HCT116 (cell line): ENCODE measurements at regions not wholly inside any gene's neighbourhood (a gene's known extent, or its start where the extent isn't known, plus 50 kb on each side); places are given as distances from the start of the nearest gene placed in this dataset.

Source experiments
- ATAC-seq: fragments of 200-7000 bp; cut with Tn5 transposase; 2 replicates; pipeline ENCODE4 v1.9.1; 2020; ENCODE audit warnings: mild to moderate bottlenecking, moderate library complexity
- BruUV-seq: library from RNA; stranded (reverse); fragments of 400-500 nt; replicated peaks from 2 replicates; lab custom pipeline; 2021; lab: Mats Ljungman, UMichigan
- CTCF ChIA-PET: fragments of 300-600 bp; sonication (Branson Sonifier 250); formaldehyde crosslinking; loops from one replicate; lab custom pipeline; 2021; ENCODE audit warnings: antibody characterized with exemption; lab: Charles Lee
- POLR2A ChIA-PET: fragments of 300-600, 350-600 bp; sonication (Branson Sonifier 250); formaldehyde crosslinking; loops from one replicate; lab custom pipeline; 2021; ENCODE audit warnings: antibody characterized with exemption; lab: Charles Lee
- RAD21 ChIA-PET, 2 experiments: fragments of 300-600 bp; sonication (Branson Sonifier 250); formaldehyde crosslinking; loops; one replicate each; lab custom pipeline; 2023; ENCODE audit warnings: low total read pairs in 2 of 2; ENCODE audit not compliant: uncharacterized antibody in 2 of 2, unreplicated experiment in 2 of 2, low non-redundant PET in 1 of 2; lab: Charles Lee
- DNase-seq: peaks from one replicate; pipeline ENCODE4 v3.0.0-alpha.2; 2010; ENCODE audit warnings: low read depth, low spot score
- H2AFZ ChIP-seq: fragments of 200-600 bp; shearing (Covaris generic), sonication (generic); 2 replicates; pipeline ENCODE4 v1.6.1; 2017; ENCODE audit warnings: low read depth, mixed run types, mixed read lengths, antibody characterized with exemption, low read length; ENCODE audit not compliant: poor library complexity, severe bottlenecking
- H3K27ac ChIP-seq: 2 replicates; pipeline ENCODE4 v1.5.1; 2012; ENCODE audit warnings: low read depth, low read length
- H3K27me3 ChIP-seq: fragments of 200-600 bp; sonication (generic); 2 replicates; pipeline ENCODE4 v1.6.1; 2016; ENCODE audit warnings: mixed run types, low read length, mixed read lengths; ENCODE audit not compliant: insufficient read depth
- H3K36me3 ChIP-seq, 2 experiments: fragments of 200-500 bp in 1 of 2; fragments of 200-600 bp in 1 of 2; sonication (Bioruptor generic) in 1 of 2; sonication (generic) in 1 of 2; 2 replicates each; pipeline versions ENCODE4 v1.5.1 to v1.6.1; 2014 to 2016; ENCODE audit warnings: low read length in 2 of 2, inconsistent platforms in 1 of 2, mixed read lengths in 1 of 2, mixed run types in 1 of 2; ENCODE audit not compliant: insufficient read depth in 2 of 2, control insufficient read depth in 1 of 2
- H3K4me1 ChIP-seq, 2 experiments: fragments of 200-600 bp in 1 of 2; sonication (generic) in 1 of 2; 2 replicates each; pipeline versions ENCODE4 v1.5.1 to v1.6.1; 2012 to 2017; ENCODE audit warnings: low read length in 2 of 2, inconsistent platforms in 1 of 2, mild to moderate bottlenecking in 1 of 2, mixed read lengths in 1 of 2, mixed run types in 1 of 2, moderate library complexity in 1 of 2; ENCODE audit not compliant: insufficient read depth in 2 of 2, control insufficient read depth in 1 of 2
- H3K4me2 ChIP-seq: fragments of 200-600 bp; sonication (generic); 2 replicates; pipeline ENCODE4 v1.6.1; 2017; ENCODE audit warnings: mixed run types, low read length, mixed read lengths
- H3K4me3 ChIP-seq, 2 experiments: fragments of 200-600 bp in 1 of 2; sonication (generic) in 1 of 2; replicated peaks in 1 of 2; 2 replicates each; pipeline ENCODE4 v1.5.1; 2011 to 2016; ENCODE audit warnings: low read length in 2 of 2, control low read depth in 1 of 2, low read depth in 1 of 2, mild to moderate bottlenecking in 1 of 2, mixed read lengths in 1 of 2, mixed run types in 1 of 2
- H3K79me2 ChIP-seq: fragments of 200-600 bp; sonication (generic); 2 replicates; pipeline ENCODE4 v1.6.1; 2017; ENCODE audit warnings: mild to moderate bottlenecking, mixed run types, low read length, moderate library complexity, mixed read lengths; ENCODE audit not compliant: insufficient read depth
- H3K9ac ChIP-seq: fragments of 200-600 bp; sonication (generic); 2 replicates; pipeline ENCODE4 v1.6.1; 2016; ENCODE audit warnings: low read length, mixed read lengths
- H3K9me2 ChIP-seq: fragments of 200-600 bp; sonication (generic), shearing (Covaris generic); 2 replicates; pipeline ENCODE4 v1.6.1; 2017; ENCODE audit warnings: mixed run types, mild to moderate bottlenecking, moderate library complexity; ENCODE audit not compliant: insufficient read depth
- H3K9me3 ChIP-seq, 2 experiments: fragments of 200-500 bp in 1 of 2; fragments of 200-600 bp in 1 of 2; sonication (Bioruptor generic) in 1 of 2; sonication (generic) in 1 of 2; 2 replicates each; pipeline ENCODE4 v1.6.1; 2014 to 2017; ENCODE audit warnings: low read length in 2 of 2, mixed read lengths in 2 of 2, inconsistent platforms in 1 of 2, low read depth in 1 of 2, mild to moderate bottlenecking in 1 of 2, mixed run types in 1 of 2, moderate library complexity in 1 of 2; ENCODE audit not compliant: control insufficient read depth in 1 of 2, insufficient read depth in 1 of 2
- H4K20me1 ChIP-seq: fragments of 200-600 bp; sonication (generic), shearing (Covaris generic); 2 replicates; pipeline ENCODE4 v1.6.1; 2017; ENCODE audit warnings: mixed run types, mild to moderate bottlenecking, moderate library complexity; ENCODE audit not compliant: insufficient read depth
- ATF3 ChIP-seq: IDR thresholded peaks from 2 replicates; pipeline ENCODE4 v1.6.1; 2012
- CBX3 ChIP-seq: IDR thresholded peaks from 2 replicates; pipeline ENCODE4 v1.6.1; 2012; ENCODE audit warnings: low read depth
- ELF1 ChIP-seq: IDR thresholded peaks from 2 replicates; pipeline ENCODE4 v1.6.1; 2012; ENCODE audit warnings: low read depth, borderline replicate concordance
- EZH2 ChIP-seq: fragments of 200-600 bp; sonication (generic); IDR thresholded peaks from 2 replicates; pipeline ENCODE4 v1.6.1; 2017; ENCODE audit warnings: antibody characterized with exemption, mixed run types
- EZH2phosphoT487 ChIP-seq: fragments of 200-600 bp; IDR thresholded peaks from 2 replicates; pipeline ENCODE4 v1.6.1; 2018; ENCODE audit warnings: antibody characterized with exemption, borderline replicate concordance
- FOSL1 ChIP-seq: IDR thresholded peaks from 2 replicates; pipeline ENCODE4 v1.6.1; 2012; ENCODE audit warnings: low read depth
- JUND ChIP-seq: IDR thresholded peaks from 2 replicates; pipeline ENCODE4 v1.6.1; 2012
- POLR2A ChIP-seq: IDR thresholded peaks from 2 replicates; pipeline ENCODE4 v1.7.0; 2011; ENCODE audit warnings: borderline replicate concordance; ENCODE audit not compliant: insufficient read depth, insufficient read length; ENCODE audit errors: extremely low read depth
- TCF7L2 ChIP-seq: IDR thresholded peaks from 2 replicates; pipeline ENCODE4 v1.7.0; 2011; ENCODE audit warnings: borderline replicate concordance, inconsistent platforms; ENCODE audit not compliant: insufficient read depth, insufficient read length; ENCODE audit errors: extremely low read depth
- ZBTB33 ChIP-seq: IDR thresholded peaks from 2 replicates; pipeline ENCODE4 v1.6.1; 2011; ENCODE audit warnings: mild to moderate bottlenecking, low read length, moderate library complexity; ENCODE audit not compliant: insufficient replicate concordance; ENCODE audit errors: extremely low read depth
- ZFX ChIP-seq: fragments of 450-650 bp; IDR thresholded peaks from 2 replicates; pipeline ENCODE4 v1.6.1; 2017
- intact Hi-C: fragments of 100-400 bp; cut with micrococcal nuclease; formaldehyde crosslinking; loops from 2 replicates; pipeline ENCODE4 v1.10.0; 2022
- TF ChIP-seq, protein P1 (sequence below), 3 experiments: fragments of 200-600 bp in 1 of 3; sonication (generic) in 1 of 3; IDR thresholded peaks in 2 of 3; conservative IDR thresholded peaks in 1 of 3; 2 replicates each; pipeline ENCODE4 v1.5.1; 2012 to 2017; ENCODE audit warnings: low read depth in 2 of 3, low read length in 2 of 3, antibody characterized with exemption in 1 of 3, borderline replicate concordance in 1 of 3, control low read depth in 1 of 3, mild to moderate bottlenecking in 1 of 3, mixed read lengths in 1 of 3, mixed run types in 1 of 3, moderate library complexity in 1 of 3; ENCODE audit not compliant: insufficient read depth in 1 of 3
- TF ChIP-seq, protein P2 (sequence below): IDR thresholded peaks from 2 replicates; pipeline ENCODE4 v1.6.1; 2012; ENCODE audit warnings: low read depth

- Histone ChIP-seq H3K4me3 (no peak overlapping the region), H3K27ac (no peak overlapping the region), H3K79me2 (no peaks in the 10 kb centered on the region), H3K4me2 (no peak overlapping the region), H3K9me3 (no peaks in the 10 kb centered on the region), H2AFZ (no peak overlapping the region), H3K4me1 (no peaks in the 10 kb centered on the region), H3K9me2 (no peaks in the 10 kb centered on the region), H3K36me3 (no peaks in the 10 kb centered on the region), H3K9ac (no peak overlapping the region), H3K27me3 (peaks cover 6% of the 10 kb centered on the region; the same call in 1 of the 2 replicates), H4K20me1 (no peaks in the 10 kb centered on the region)
- CTCF ChIA-PET, result no interaction called here
- BruUV-seq, result no TSS peak
- POLR2A ChIA-PET, result no interaction called here
- DNase-seq, result no peak
- ATAC-seq, result no peak
- intact Hi-C loops, result no loop called here
- RAD21 ChIA-PET, result no interaction called here
- TF ChIP-seq ELF1 (no peak), ATF3 (no peak), ZBTB33 (no peak), FOSL1 (no peak), TCF7L2 (no peak), EZH2phosphoT487 (no peak), POLR2A (no peak), ZFX (no peak), EZH2 (no peak), JUND (no peak), CBX3 (no peak)
- TF ChIP-seq, protein P1, sequence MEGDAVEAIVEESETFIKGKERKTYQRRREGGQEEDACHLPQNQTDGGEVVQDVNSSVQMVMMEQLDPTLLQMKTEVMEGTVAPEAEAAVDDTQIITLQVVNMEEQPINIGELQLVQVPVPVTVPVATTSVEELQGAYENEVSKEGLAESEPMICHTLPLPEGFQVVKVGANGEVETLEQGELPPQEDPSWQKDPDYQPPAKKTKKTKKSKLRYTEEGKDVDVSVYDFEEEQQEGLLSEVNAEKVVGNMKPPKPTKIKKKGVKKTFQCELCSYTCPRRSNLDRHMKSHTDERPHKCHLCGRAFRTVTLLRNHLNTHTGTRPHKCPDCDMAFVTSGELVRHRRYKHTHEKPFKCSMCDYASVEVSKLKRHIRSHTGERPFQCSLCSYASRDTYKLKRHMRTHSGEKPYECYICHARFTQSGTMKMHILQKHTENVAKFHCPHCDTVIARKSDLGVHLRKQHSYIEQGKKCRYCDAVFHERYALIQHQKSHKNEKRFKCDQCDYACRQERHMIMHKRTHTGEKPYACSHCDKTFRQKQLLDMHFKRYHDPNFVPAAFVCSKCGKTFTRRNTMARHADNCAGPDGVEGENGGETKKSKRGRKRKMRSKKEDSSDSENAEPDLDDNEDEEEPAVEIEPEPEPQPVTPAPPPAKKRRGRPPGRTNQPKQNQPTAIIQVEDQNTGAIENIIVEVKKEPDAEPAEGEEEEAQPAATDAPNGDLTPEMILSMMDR (IDR thresholded peaks at IDR 0.05 in 2 of 3, conservative IDR thresholded peaks at IDR 0.05 in 1 of 3; ENCODE audit: borderline replicate concordance in 1 of 3, insufficient read depth in 1 of 3, low read depth in 2 of 3, low read length in 2 of 3), result no peak
- TF ChIP-seq, protein P2, sequence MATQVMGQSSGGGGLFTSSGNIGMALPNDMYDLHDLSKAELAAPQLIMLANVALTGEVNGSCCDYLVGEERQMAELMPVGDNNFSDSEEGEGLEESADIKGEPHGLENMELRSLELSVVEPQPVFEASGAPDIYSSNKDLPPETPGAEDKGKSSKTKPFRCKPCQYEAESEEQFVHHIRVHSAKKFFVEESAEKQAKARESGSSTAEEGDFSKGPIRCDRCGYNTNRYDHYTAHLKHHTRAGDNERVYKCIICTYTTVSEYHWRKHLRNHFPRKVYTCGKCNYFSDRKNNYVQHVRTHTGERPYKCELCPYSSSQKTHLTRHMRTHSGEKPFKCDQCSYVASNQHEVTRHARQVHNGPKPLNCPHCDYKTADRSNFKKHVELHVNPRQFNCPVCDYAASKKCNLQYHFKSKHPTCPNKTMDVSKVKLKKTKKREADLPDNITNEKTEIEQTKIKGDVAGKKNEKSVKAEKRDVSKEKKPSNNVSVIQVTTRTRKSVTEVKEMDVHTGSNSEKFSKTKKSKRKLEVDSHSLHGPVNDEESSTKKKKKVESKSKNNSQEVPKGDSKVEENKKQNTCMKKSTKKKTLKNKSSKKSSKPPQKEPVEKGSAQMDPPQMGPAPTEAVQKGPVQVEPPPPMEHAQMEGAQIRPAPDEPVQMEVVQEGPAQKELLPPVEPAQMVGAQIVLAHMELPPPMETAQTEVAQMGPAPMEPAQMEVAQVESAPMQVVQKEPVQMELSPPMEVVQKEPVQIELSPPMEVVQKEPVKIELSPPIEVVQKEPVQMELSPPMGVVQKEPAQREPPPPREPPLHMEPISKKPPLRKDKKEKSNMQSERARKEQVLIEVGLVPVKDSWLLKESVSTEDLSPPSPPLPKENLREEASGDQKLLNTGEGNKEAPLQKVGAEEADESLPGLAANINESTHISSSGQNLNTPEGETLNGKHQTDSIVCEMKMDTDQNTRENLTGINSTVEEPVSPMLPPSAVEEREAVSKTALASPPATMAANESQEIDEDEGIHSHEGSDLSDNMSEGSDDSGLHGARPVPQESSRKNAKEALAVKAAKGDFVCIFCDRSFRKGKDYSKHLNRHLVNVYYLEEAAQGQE, result no peak
These were observed 142.9 kb upstream of the ARX start for GRCh38 chrX:25158635-25159034.
